GM23248 (cell line): ENCODE measurements at regions not wholly inside any gene's neighbourhood (a gene's known extent, or its start where the extent isn't known, plus 50 kb on each side); places are given as distances from the start of the nearest gene placed in this dataset.

Source experiments
- DNase-seq: peaks from one replicate; pipeline ENCODE4 v3.0.0-alpha.2; 2015
- H2AFZ ChIP-seq: fragments of 200-600 bp; sonication (generic); 2 replicates; pipeline ENCODE4 v1.6.1; 2016; ENCODE audit warnings: antibody characterized with exemption
- H3F3A ChIP-seq: fragments of 200-600 bp; sonication (generic); 2 replicates; pipeline ENCODE4 v1.6.1; 2016; ENCODE audit warnings: mild to moderate bottlenecking, antibody characterized with exemption, mixed run types; ENCODE audit not compliant: insufficient read depth
- H3K27ac ChIP-seq: fragments of 200-600 bp; sonication (generic); 2 replicates; pipeline ENCODE4 v1.5.1; 2016; ENCODE audit warnings: mild to moderate bottlenecking
- H3K27me3 ChIP-seq: fragments of 200-600 bp; sonication (generic); replicated peaks from 2 replicates; pipeline ENCODE4 v1.6.1; 2016; ENCODE audit warnings: mild to moderate bottlenecking; ENCODE audit not compliant: insufficient read depth
- H3K36me3 ChIP-seq: fragments of 200-600 bp; sonication (generic); 2 replicates; pipeline ENCODE4 v1.6.1; 2016; ENCODE audit warnings: low read depth, mild to moderate bottlenecking
- H3K4me1 ChIP-seq: fragments of 200-600 bp; sonication (generic); 2 replicates; pipeline ENCODE4 v1.6.1; 2016; ENCODE audit warnings: mild to moderate bottlenecking; ENCODE audit not compliant: insufficient read depth
- H3K4me2 ChIP-seq: fragments of 200-600 bp; sonication (generic); one replicate; pipeline ENCODE4 v1.6.1; 2016; ENCODE audit warnings: mild to moderate bottlenecking; ENCODE audit not compliant: unreplicated experiment
- H3K4me3 ChIP-seq: fragments of 200-600 bp; sonication (generic); 2 replicates; pipeline ENCODE4 v1.5.1; 2016; ENCODE audit warnings: mild to moderate bottlenecking
- H3K79me2 ChIP-seq: fragments of 200-600 bp; sonication (generic); 2 replicates; pipeline ENCODE4 v1.6.1; 2016; ENCODE audit warnings: mild to moderate bottlenecking; ENCODE audit not compliant: insufficient read depth
- H3K9ac ChIP-seq: fragments of 200-600 bp; sonication (generic); 2 replicates; pipeline ENCODE4 v1.6.1; 2016; ENCODE audit warnings: mild to moderate bottlenecking
- H3K9me2 ChIP-seq: fragments of 200-600 bp; sonication (generic); 2 replicates; pipeline ENCODE4 v1.6.1; 2016; ENCODE audit warnings: mixed run types, mild to moderate bottlenecking, moderate library complexity; ENCODE audit not compliant: insufficient read depth
- H3K9me3 ChIP-seq: fragments of 200-600 bp; sonication (generic); one replicate; pipeline ENCODE4 v1.6.1; 2017; ENCODE audit warnings: low read depth
- H4K20me1 ChIP-seq: fragments of 200-600 bp; sonication (generic); 2 replicates; pipeline ENCODE4 v1.6.0; 2016; ENCODE audit not compliant: insufficient read depth
- EZH2 ChIP-seq: fragments of 200-600 bp; sonication (generic); IDR thresholded peaks from 2 replicates; pipeline ENCODE4 v1.6.1; 2018; ENCODE audit warnings: antibody characterized with exemption, mild to moderate bottlenecking; ENCODE audit not compliant: insufficient read depth, poor library complexity, severe bottlenecking
- EZH2phosphoT487 ChIP-seq: fragments of 200-600 bp; sonication (generic); IDR thresholded peaks from 2 replicates; pipeline ENCODE4 v1.6.1; 2018; ENCODE audit warnings: antibody characterized with exemption, moderate library complexity, mild to moderate bottlenecking, low read depth; ENCODE audit not compliant: insufficient read depth
- WGBS, 2 experiments: methylation state at CpG; one replicate each; pipeline ENCODE4 v1.1.6; 2015 to 2017; ENCODE audit warnings: low lambda C conversion rate in 2 of 2, low coverage in 1 of 2; ENCODE audit errors: missing lambda C conversion rate in 2 of 2; 5-methylcytosine and 5-hydroxymethylcytosine counted together
- in situ Hi-C: fragments of 300-500 bp; cut with MboI; formaldehyde crosslinking; loops from 2 replicates; pipeline ENCODE4 v1.15.0; 2020

DNA sequence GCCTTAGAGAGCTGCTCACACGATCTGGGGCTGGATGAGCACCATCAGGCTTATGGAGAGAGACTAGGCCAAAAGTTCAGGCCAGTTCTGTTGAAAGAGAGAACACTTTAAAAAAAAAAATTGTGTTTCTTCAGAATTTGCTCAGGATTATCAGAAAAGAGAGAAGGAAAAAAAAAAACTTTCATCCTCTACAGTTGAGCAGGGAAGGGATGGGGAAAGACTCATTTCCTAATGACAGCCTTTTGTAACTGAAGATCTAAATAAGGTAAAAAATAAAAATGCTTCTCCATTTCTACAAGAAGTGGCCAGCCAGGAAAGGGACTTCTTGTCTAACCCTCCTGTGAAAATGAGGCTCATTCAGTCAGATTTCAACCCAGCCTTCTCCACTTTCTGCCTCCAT lies 134.8 kb downstream of the LY86 start:
- no peaks in the 10 kb centered on the region for H3K27me3 ChIP-seq
- peaks cover 9% of the 10 kb centered on the region for H3K4me1 ChIP-seq
- H4K20me1 ChIP-seq: no peaks in the 10 kb centered on the region
- no peak overlapping the region for H3K4me3 ChIP-seq
- H3K9me3 ChIP-seq: no peaks in the 10 kb centered on the region
- in situ Hi-C loops: loop anchor here (10.0 kb wide), 1 partner anchor 521 kb away; no protein-coding TSS in a partner anchor
- H3K79me2 ChIP-seq: no peaks in the 10 kb centered on the region
- no peak overlapping the region; the same call in 1 of the 2 replicates for H3K9ac ChIP-seq
- WGBS, 2 experiments: 95 to 100% methylated on average over 1 of the region's 1 CpG
- no peak for TF ChIP-seq EZH2phosphoT487
- TF ChIP-seq EZH2: no peak
- no peaks in the 10 kb centered on the region for H3K36me3 ChIP-seq
- no peak for DNase-seq
- no peaks in the 10 kb centered on the region for H3K9me2 ChIP-seq
- peaks cover 6% of the 10 kb centered on the region; the same call in 1 of the 2 replicates for H3F3A ChIP-seq
- no peak overlapping the region for H3K4me2 ChIP-seq
- peak overlapping the region; percentile 67; the same call in 1 of the 2 replicates for H3K27ac ChIP-seq
- H2AFZ ChIP-seq: peak overlapping the region; percentile 94

DNA sequence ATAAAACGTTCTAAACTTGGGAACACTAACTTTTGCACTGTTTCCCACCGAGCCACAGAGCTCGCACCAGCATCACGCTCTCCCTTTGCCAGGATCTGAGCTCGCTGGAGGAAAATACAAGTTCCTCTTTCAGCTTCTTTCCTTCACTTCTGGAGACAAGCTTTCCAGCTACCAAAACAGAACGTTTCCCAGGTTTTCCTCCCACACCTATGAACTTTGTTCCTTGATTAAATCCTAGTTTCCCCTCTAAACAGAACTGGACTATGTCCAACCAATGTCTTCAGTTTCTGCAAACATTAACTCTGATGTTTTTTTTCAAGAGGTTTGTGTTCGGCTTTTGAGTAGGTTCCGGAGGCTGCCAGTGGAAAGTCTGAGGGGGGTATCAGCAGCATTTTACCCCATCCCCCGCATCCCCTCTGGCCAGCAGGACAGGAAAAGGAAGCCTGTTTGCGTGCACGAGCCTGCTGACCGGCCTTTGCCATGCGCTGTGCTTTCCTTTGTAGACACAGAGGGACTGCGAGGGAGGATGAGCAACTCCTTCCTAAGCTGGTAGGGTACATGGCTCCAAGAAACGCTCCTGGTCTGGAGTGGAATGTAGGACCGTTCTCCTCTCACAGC lies 135.5 kb downstream of the LY86 start:
- in situ Hi-C loops: loop anchor here (10.0 kb wide), 1 partner anchor 521 kb away; no protein-coding TSS in a partner anchor
- 17 to 19% methylated on average over 16 of the region's 16 CpGs for WGBS, 2 experiments

DNA sequence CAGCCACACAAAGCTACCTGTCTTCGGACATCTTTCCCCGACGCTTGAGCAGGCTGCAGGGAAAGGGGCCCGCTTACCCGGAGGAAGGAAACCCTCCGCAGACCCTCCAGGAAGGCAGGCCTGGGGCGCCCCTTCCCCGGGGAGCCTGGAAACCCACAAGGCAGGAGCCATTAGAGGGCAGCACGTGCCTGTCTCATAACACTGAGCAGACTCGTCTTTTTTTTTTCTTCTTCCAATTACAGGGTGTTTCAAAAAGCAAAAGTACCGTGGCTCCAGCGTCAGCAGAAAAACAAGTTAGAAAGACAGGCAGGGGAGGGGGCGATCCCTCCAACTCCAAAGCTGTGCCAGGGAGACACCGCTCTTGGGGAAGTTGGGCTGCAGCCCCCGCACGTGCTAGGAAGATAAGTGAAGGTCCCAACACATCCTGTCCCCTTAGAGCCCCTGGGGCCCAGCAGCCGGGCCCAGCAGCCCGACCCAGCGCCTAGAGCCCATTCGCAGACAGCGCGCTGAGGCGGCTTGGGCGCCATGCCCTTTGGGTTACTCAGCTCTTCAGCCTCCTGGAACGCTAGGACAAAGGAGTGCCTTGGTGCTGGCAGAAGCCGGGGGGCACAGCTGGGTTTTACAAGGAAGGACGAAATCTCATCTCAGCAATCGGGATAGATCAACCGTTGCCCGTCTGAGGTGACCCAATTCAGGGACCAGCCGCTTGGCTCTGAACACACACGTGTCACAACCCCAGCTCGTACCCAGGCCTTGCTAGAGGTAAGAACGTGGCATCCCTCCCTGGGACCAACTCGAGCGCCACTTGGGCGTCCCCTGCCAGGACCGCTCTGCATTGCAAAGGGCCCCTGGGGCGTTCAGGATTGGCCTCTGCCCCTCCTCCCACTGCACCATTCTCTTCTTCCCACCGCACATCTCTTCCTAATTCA lies 136.3 kb downstream of the LY86 start:
- Histone ChIP-seq H3K27ac (peak overlapping the region; percentile 67), H3K9me3 (no peaks in the 10 kb centered on the region), H3K9ac (peak overlapping the region; percentile 83), H3F3A (peaks cover 6% of the 10 kb centered on the region; the same call in 1 of the 2 replicates), H2AFZ (peak overlapping the region; percentile 94), H4K20me1 (no peaks in the 10 kb centered on the region), H3K79me2 (no peaks in the 10 kb centered on the region), H3K9me2 (no peaks in the 10 kb centered on the region), H3K36me3 (no peaks in the 10 kb centered on the region), H3K4me3 (peak overlapping the region; percentile 67), H3K4me1 (peaks cover 9% of the 10 kb centered on the region), H3K4me2 (peak overlapping the region; percentile 91), H3K27me3 (no peaks in the 10 kb centered on the region)
- TF ChIP-seq EZH2phosphoT487 (no peak), EZH2 (no peak)
- in situ Hi-C loops: loop anchor here (10.0 kb wide), 1 partner anchor 520 kb away; no protein-coding TSS in a partner anchor
- peak; percentile 88 for DNase-seq
- whole genome bisulfite sequencing, 2 experiments: 21 to 23% methylated on average over 40 of the region's 40 CpGs

More for the DNA sequence above, 135.5 kb downstream of the LY86 start:
- no peaks in the 10 kb centered on the region for H3K9me2 ChIP-seq
- H4K20me1 ChIP-seq: no peaks in the 10 kb centered on the region
- no peaks in the 10 kb centered on the region for H3K36me3 ChIP-seq
- peak overlapping the region; percentile 91 for H3K4me2 ChIP-seq
- H3K9ac ChIP-seq: peak overlapping the region; percentile 83
- H3K27me3 ChIP-seq: no peaks in the 10 kb centered on the region
- peaks cover 6% of the 10 kb centered on the region; the same call in 1 of the 2 replicates for H3F3A ChIP-seq
- H2AFZ ChIP-seq: peak overlapping the region; percentile 94
- H3K27ac ChIP-seq: peak overlapping the region; percentile 67
- H3K4me1 ChIP-seq: peaks cover 9% of the 10 kb centered on the region
- peak overlapping the region; percentile 67 for H3K4me3 ChIP-seq
- TF ChIP-seq EZH2phosphoT487 (no peak), EZH2 (no peak)
- DNase-seq: peak; percentile 90
- H3K9me3 ChIP-seq: no peaks in the 10 kb centered on the region
- H3K79me2 ChIP-seq: no peaks in the 10 kb centered on the region

DNA sequence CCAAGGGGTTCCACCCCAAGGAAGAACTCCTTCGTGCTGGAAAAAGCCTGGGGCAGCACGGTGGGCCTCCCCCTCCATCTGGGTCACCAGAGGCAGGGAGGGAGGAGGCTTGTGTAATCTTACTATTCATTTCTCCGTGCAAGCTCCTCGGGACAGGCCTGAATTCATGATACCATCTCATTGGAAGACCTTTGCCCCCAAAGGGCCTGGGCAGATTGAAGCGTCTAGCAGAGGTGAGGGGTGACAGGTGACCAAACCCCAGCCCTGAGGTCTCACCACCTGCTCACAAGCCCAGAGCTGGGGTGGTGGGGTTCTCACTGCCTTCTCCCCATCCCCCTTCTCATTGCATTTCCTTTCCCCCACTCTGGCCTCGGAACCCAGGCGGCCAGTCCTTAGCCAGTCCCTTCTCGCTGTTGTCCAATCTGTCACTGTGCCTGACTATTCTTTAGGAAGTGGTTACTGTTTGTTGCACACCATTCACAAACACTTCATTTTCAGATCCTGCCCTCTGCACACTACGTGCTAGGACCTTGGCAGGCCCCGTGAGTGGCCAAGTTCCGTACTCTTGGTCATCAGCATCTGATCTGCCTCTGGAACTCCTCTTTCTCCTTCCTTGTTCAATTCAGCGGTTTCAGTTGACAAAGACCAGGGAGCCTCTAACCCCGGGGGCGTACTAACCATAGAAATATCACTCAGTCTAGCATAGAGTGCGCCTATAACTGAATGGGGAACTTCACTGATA lies 137.1 kb downstream of the LY86 start:
- Histone ChIP-seq H3K4me1 (peaks cover 12% of the 10 kb centered on the region), H4K20me1 (no peaks in the 10 kb centered on the region), H3K9me3 (no peaks in the 10 kb centered on the region), H3F3A (peaks cover 11% of the 10 kb centered on the region), H2AFZ (peak overlapping the region; percentile 94), H3K27ac (no peak overlapping the region; the same call in 1 of the 2 replicates), H3K9ac (peak overlapping the region; percentile 83; the same call in 1 of the 2 replicates), H3K27me3 (no peaks in the 10 kb centered on the region), H3K79me2 (no peaks in the 10 kb centered on the region), H3K4me3 (no peak overlapping the region), H3K4me2 (no peak overlapping the region), H3K36me3 (no peaks in the 10 kb centered on the region), H3K9me2 (no peaks in the 10 kb centered on the region)
- DNase-seq: no peak
- in situ Hi-C loops: loop anchor here (10.0 kb wide), 1 partner anchor 519 kb away; no protein-coding TSS in a partner anchor
- TF ChIP-seq EZH2phosphoT487 (no peak), EZH2 (no peak)
- whole genome bisulfite sequencing, 2 experiments: 88 to 92% methylated on average over 14 to 15 of the region's 15 CpGs
